IMR-90 (cell line): ENCODE measurements at regions not wholly inside any gene's neighbourhood (a gene's known extent, or its start where the extent isn't known, plus 50 kb on each side); places are given as distances from the start of the nearest gene placed in this dataset.

Experiments used
- BHLHE40 ChIP-seq: fragments of 150-350 bp; IDR thresholded peaks from 2 replicates; pipeline ENCODE4 v1.6.1; 2016; ENCODE audit warnings: mild to moderate bottlenecking, low read depth, low read length
- CTCF ChIP-seq: conservative IDR thresholded peaks from 2 replicates; pipeline ENCODE4 v1.5.1; 2012; ENCODE audit warnings: mild to moderate bottlenecking, low read depth, low read length, improper control_type of control experiment
- MXI1 ChIP-seq: IDR thresholded peaks from 2 replicates; pipeline ENCODE4 v1.6.1; 2012; ENCODE audit warnings: low read depth, mild to moderate bottlenecking, low read length, moderate library complexity, borderline replicate concordance
- POLR2A ChIP-seq: IDR thresholded peaks from 2 replicates; pipeline ENCODE4 v1.6.1; 2012; ENCODE audit warnings: mild to moderate bottlenecking, low read depth, low read length
- RAD21 ChIP-seq: IDR thresholded peaks from 2 replicates; pipeline ENCODE4 v1.6.1; 2012; ENCODE audit warnings: low read length, improper control_type of control experiment

- TF ChIP-seq CTCF, result peak; percentile 76
- TF ChIP-seq BHLHE40, result no peak
- TF ChIP-seq POLR2A, result no peak
- TF ChIP-seq MXI1, result no peak
- TF ChIP-seq RAD21, result peak; percentile 26
Measured at GRCh38 chr15:89416339-89417183, 79.8 kb downstream of the RHCG start.
